HUES6 (cell line): ENCODE measurements at regions not wholly inside any gene's neighbourhood (a gene's known extent, or its start where the extent isn't known, plus 50 kb on each side); places are given as distances from the start of the nearest gene placed in this dataset.

Source experiments
- H3K27ac ChIP-seq: 2 replicates; pipeline ENCODE4 v1.7.0; 2013; ENCODE audit warnings: low read depth, mild to moderate bottlenecking, low read length, inconsistent platforms
- H3K27me3 ChIP-seq: 2 replicates; pipeline ENCODE4 v1.6.1; 2013; ENCODE audit warnings: low read length; ENCODE audit not compliant: control insufficient read depth, insufficient read depth
- H3K36me3 ChIP-seq: 2 replicates; pipeline ENCODE4 v1.6.1; 2013; ENCODE audit warnings: low read length; ENCODE audit not compliant: control insufficient read depth, insufficient read depth
- H3K4me1 ChIP-seq: 2 replicates; pipeline ENCODE4 v1.6.1; 2013; ENCODE audit warnings: low read length; ENCODE audit not compliant: control insufficient read depth, insufficient read depth
- H3K4me3 ChIP-seq: 2 replicates; pipeline ENCODE4 v1.5.1; 2013; ENCODE audit warnings: low read depth, low read length
- H3K9ac ChIP-seq: one replicate; pipeline ENCODE4 v1.6.1; 2013; ENCODE audit warnings: mild to moderate bottlenecking, low read length
- H3K9me3 ChIP-seq: 2 replicates; pipeline ENCODE4 v1.6.1; 2013; ENCODE audit warnings: low read depth, low read length; ENCODE audit not compliant: control insufficient read depth, insufficient read depth

DNA sequence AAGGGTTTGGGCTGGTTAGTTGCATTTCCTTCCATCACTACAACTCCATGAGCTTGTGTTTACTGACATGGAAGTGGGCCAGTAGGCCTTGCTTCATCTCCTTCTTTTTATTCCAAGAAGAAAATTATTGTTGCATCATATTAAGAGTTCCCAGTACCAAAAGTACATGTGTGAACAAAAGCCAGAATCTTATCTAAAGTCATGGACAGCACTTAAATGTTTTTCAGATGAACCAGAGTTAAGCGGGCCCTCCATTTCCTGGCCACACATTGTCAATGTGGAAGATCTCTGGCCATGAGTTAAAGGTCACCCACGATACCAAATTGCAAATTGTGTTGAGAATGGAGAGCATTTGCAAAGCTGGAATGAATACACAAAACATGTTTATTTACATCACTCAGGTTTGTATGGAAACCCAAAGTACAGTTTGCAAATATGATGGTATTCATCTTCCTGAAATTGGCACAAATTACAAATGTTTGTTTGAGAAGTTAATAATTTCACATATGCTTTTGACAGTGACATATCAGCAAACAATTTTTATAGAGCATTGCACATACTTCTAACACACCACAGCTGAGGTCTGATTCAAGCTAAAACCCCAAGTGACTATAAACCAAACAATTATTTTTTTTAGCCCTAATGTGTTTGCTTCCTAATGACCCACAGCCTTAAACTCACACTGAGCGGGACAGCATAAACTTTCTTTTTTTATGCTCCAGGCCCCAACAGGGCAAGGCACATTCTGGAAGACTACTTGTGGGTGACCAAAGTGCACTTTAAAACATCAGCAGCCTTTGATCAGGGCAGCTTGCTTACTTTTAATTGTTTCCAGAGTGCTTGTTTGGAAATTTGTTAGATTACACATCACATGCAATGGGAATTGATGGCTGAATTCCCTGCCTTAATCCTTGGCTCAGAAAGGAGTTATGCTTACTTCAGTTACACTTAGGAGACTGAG lies 502.9 kb upstream of the SLIT2 start:
- H3K9me3 ChIP-seq = no peaks in the 10 kb centered on the region
- no peak overlapping the region for H3K4me3 ChIP-seq
- H3K27me3 ChIP-seq = no peaks in the 10 kb centered on the region
- H3K4me1 ChIP-seq = no peaks in the 10 kb centered on the region
- no peaks in the 10 kb centered on the region for H3K36me3 ChIP-seq
- no peak overlapping the region for H3K27ac ChIP-seq
- no peak overlapping the region for H3K9ac ChIP-seq

- Histone ChIP-seq H3K36me3 (no peaks in the 10 kb centered on the region), H3K4me3 (no peak overlapping the region), H3K27ac (no peak overlapping the region), H3K4me1 (no peaks in the 10 kb centered on the region), H3K9ac (no peak overlapping the region), H3K27me3 (no peaks in the 10 kb centered on the region), H3K9me3 (no peaks in the 10 kb centered on the region)
These were observed 505.3 kb upstream of the SLIT2 start for GRCh38 chr4:19746377-19746776.

- H3K27ac ChIP-seq = no peak overlapping the region
- H3K9me3 ChIP-seq = no peaks in the 10 kb centered on the region
- H3K27me3 ChIP-seq = no peaks in the 10 kb centered on the region
- no peaks in the 10 kb centered on the region for H3K4me1 ChIP-seq
- H3K9ac ChIP-seq = no peak overlapping the region
- H3K36me3 ChIP-seq = no peaks in the 10 kb centered on the region
- H3K4me3 ChIP-seq = no peak overlapping the region
These were observed 508.5 kb upstream of the SLIT2 start for GRCh38 chr4:19743115-19743638.

- no peaks in the 10 kb centered on the region for H3K4me1 ChIP-seq
- no peak overlapping the region for H3K9ac ChIP-seq
- no peak overlapping the region for H3K27ac ChIP-seq
- H3K27me3 ChIP-seq = no peaks in the 10 kb centered on the region
- no peaks in the 10 kb centered on the region for H3K36me3 ChIP-seq
- H3K4me3 ChIP-seq = no peak overlapping the region
- no peaks in the 10 kb centered on the region for H3K9me3 ChIP-seq
These were observed 512.5 kb upstream of the SLIT2 start for GRCh38 chr4:19739101-19739651.

GRCh38 chr4:19736968-19737756 lies 514.5 kb upstream of the SLIT2 start:
- Histone ChIP-seq H3K4me3 (no peak overlapping the region), H3K9ac (no peak overlapping the region), H3K9me3 (no peaks in the 10 kb centered on the region), H3K36me3 (no peaks in the 10 kb centered on the region), H3K4me1 (no peaks in the 10 kb centered on the region), H3K27me3 (no peaks in the 10 kb centered on the region), H3K27ac (no peak overlapping the region)

GRCh38 chr4:19735012-19735411 lies 516.7 kb upstream of the SLIT2 start:
- H3K4me1 ChIP-seq = no peaks in the 10 kb centered on the region
- no peak overlapping the region for H3K4me3 ChIP-seq
- no peaks in the 10 kb centered on the region for H3K36me3 ChIP-seq
- H3K27ac ChIP-seq = no peak overlapping the region
- no peak overlapping the region for H3K9ac ChIP-seq
- H3K9me3 ChIP-seq = no peaks in the 10 kb centered on the region
- no peaks in the 10 kb centered on the region for H3K27me3 ChIP-seq

GRCh38 chr4:19729886-19730651 lies 521.6 kb upstream of the SLIT2 start:
- Histone ChIP-seq H3K27ac (no peak overlapping the region), H3K9ac (no peak overlapping the region), H3K4me3 (no peak overlapping the region), H3K27me3 (no peaks in the 10 kb centered on the region), H3K4me1 (no peaks in the 10 kb centered on the region), H3K36me3 (no peaks in the 10 kb centered on the region), H3K9me3 (no peaks in the 10 kb centered on the region)

GRCh38 chr4:19728773-19729172 lies 522.9 kb upstream of the SLIT2 start:
- no peaks in the 10 kb centered on the region for H3K27me3 ChIP-seq
- H3K4me3 ChIP-seq = no peak overlapping the region
- H3K9ac ChIP-seq = no peak overlapping the region

GRCh38 chr4:19727141-19727540 lies 524.6 kb upstream of the SLIT2 start:
- H3K36me3 ChIP-seq = no peaks in the 10 kb centered on the region
- H3K27ac ChIP-seq = no peak overlapping the region
- H3K4me3 ChIP-seq = no peak overlapping the region
- H3K9ac ChIP-seq = no peak overlapping the region
- H3K4me1 ChIP-seq = no peaks in the 10 kb centered on the region
- no peaks in the 10 kb centered on the region for H3K9me3 ChIP-seq
- H3K27me3 ChIP-seq = no peaks in the 10 kb centered on the region

More at GRCh38 chr4:19728773-19729172, 522.9 kb upstream of the SLIT2 start:
- no peaks in the 10 kb centered on the region for H3K36me3 ChIP-seq
- H3K27ac ChIP-seq = no peak overlapping the region
- no peaks in the 10 kb centered on the region for H3K4me1 ChIP-seq
- no peaks in the 10 kb centered on the region for H3K9me3 ChIP-seq

- Histone ChIP-seq H3K36me3 (no peaks in the 10 kb centered on the region), H3K4me1 (no peaks in the 10 kb centered on the region), H3K9ac (no peak overlapping the region), H3K27ac (no peak overlapping the region), H3K4me3 (no peak overlapping the region), H3K9me3 (no peaks in the 10 kb centered on the region), H3K27me3 (no peaks in the 10 kb centered on the region)
These were observed 526.6 kb upstream of the SLIT2 start for GRCh38 chr4:19725130-19725529.
